HepG2 (cell line): ENCODE measurements at regions not wholly inside any gene's neighbourhood (a gene's known extent, or its start where the extent isn't known, plus 50 kb on each side); places are given as distances from the start of the nearest gene placed in this dataset.

Experiments used
- BHLHE40 ChIP-seq: IDR thresholded peaks from 2 replicates; pipeline ENCODE4 v1.6.1; 2011; ENCODE audit warnings: low read length, improper control_type of control experiment
- JUNB ChIP-seq: sonication (generic); formaldehyde crosslinking; IDR thresholded peaks from 2 replicates; pipeline ENCODE4 v1.8.0; 2022; ENCODE audit warnings: missing genetic modification reagents, mild to moderate bottlenecking, borderline replicate concordance
- MXI1 ChIP-seq: IDR thresholded peaks from 3 replicates; pipeline ENCODE4 v1.6.1; 2012; ENCODE audit warnings: low read depth, low read length, inconsistent platforms, borderline replicate concordance
- PTBP1 ChIP-seq: fragments of 200-400 bp; formaldehyde crosslinking; IDR thresholded peaks from 2 replicates; pipeline ENCODE4 v1.6.1; 2018; ENCODE audit warnings: low read length, low read depth; ENCODE audit not compliant: poor library complexity, severe bottlenecking
- SUZ12 ChIP-seq: fragments of 150-350 bp; IDR thresholded peaks from 2 replicates; pipeline ENCODE4 v1.6.1; 2014; ENCODE audit warnings: low read depth, low read length
- ZNF317 ChIP-seq: sonication (generic); formaldehyde crosslinking; IDR thresholded peaks from 2 replicates; pipeline ENCODE4 v1.5.0; 2020; ENCODE audit warnings: mild to moderate bottlenecking, missing genetic modification reagents
- ZNF354B ChIP-seq: sonication (generic); formaldehyde crosslinking; IDR thresholded peaks from 2 replicates; pipeline ENCODE4 v1.8.0; 2022; ENCODE audit warnings: mild to moderate bottlenecking, missing genetic modification reagents
- ZNF468 ChIP-seq: sonication (generic); formaldehyde crosslinking; IDR thresholded peaks from 2 replicates; pipeline ENCODE4 v1.8.0; 2022; ENCODE audit warnings: mild to moderate bottlenecking, moderate library complexity, missing genetic modification reagents
- ZNF546 ChIP-seq: sonication (generic); formaldehyde crosslinking; conservative IDR thresholded peaks from 2 replicates; pipeline ENCODE4 v1.8.1; 2023; ENCODE audit warnings: mild to moderate bottlenecking, missing genetic modification reagents
- ZNF703 ChIP-seq: sonication (generic); formaldehyde crosslinking; IDR thresholded peaks from 2 replicates; pipeline ENCODE4 v1.5.1; 2020; ENCODE audit warnings: missing genetic modification reagents, mild to moderate bottlenecking, moderate library complexity, borderline replicate concordance
- TF ChIP-seq, protein P1 (sequence below), 2 experiments: IDR thresholded peaks; 2 replicates each; pipeline ENCODE4 v1.6.1; 2011 to 2012; ENCODE audit warnings: low read length in 2 of 2, borderline replicate concordance in 1 of 2, low read depth in 1 of 2, mild to moderate bottlenecking in 1 of 2, moderate library complexity in 1 of 2
- TF ChIP-seq, protein P2 (sequence below): sonication (generic); formaldehyde crosslinking; IDR thresholded peaks from 2 replicates; pipeline ENCODE4 v1.5.0; 2020; ENCODE audit warnings: missing genetic modification reagents
- TF ChIP-seq, protein P3 (sequence below): sonication (generic); formaldehyde crosslinking; IDR thresholded peaks from 2 replicates; pipeline ENCODE4 v1.4.0; 2020; ENCODE audit warnings: missing genetic modification reagents
- TF ChIP-seq, protein P4 (sequence below): sonication (generic); formaldehyde crosslinking; IDR thresholded peaks from 2 replicates; pipeline ENCODE4 v1.8.0; 2022; ENCODE audit warnings: mild to moderate bottlenecking, missing genetic modification reagents, borderline replicate concordance

DNA sequence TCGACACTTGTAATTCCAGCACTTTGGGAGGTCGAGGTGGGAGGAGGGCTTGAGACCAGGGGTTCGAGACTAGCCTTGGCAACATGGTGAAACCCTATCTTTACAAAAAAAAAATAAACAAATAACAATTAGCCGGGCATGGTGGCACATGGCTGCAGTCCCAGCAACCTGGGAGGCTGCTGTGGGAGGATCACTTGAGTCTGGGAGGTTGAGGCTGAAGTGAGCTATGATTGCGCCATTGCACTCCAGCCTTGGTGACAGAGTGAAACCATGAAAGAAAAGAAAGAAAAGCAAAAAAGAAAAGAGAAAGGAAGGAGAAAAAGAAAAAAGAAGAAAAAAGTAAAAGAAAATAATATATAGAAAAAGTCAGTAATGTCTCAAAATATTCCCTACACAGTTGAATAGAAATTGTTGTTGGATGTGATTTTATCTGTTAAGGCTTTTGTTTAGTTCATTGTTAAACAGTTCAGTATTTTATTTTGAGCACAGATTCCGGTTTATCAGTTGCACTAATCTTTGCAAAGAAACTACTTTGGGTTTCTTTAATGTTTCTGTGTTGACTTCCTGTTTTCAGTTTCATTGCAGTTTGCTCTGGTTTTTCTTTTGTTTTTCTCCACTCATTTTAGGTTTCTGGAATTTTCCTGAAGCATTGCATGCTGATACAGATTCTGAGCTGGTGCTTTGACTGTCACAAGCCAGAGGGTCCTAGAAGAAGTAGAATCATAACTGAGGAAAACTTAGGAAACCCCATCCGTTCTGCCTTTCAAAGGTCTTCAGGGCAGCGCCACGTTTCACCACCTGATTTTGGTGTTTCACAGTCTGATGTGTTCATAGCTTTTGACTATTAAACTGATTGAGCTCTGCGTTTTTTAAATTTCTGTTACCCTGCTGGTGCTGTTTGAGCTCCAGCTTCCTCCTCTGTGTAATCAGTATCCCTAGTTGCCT lies 378.6 kb upstream of the AMELY start:
- TF ChIP-seq BHLHE40 = no peak
- TF ChIP-seq, protein P1, sequence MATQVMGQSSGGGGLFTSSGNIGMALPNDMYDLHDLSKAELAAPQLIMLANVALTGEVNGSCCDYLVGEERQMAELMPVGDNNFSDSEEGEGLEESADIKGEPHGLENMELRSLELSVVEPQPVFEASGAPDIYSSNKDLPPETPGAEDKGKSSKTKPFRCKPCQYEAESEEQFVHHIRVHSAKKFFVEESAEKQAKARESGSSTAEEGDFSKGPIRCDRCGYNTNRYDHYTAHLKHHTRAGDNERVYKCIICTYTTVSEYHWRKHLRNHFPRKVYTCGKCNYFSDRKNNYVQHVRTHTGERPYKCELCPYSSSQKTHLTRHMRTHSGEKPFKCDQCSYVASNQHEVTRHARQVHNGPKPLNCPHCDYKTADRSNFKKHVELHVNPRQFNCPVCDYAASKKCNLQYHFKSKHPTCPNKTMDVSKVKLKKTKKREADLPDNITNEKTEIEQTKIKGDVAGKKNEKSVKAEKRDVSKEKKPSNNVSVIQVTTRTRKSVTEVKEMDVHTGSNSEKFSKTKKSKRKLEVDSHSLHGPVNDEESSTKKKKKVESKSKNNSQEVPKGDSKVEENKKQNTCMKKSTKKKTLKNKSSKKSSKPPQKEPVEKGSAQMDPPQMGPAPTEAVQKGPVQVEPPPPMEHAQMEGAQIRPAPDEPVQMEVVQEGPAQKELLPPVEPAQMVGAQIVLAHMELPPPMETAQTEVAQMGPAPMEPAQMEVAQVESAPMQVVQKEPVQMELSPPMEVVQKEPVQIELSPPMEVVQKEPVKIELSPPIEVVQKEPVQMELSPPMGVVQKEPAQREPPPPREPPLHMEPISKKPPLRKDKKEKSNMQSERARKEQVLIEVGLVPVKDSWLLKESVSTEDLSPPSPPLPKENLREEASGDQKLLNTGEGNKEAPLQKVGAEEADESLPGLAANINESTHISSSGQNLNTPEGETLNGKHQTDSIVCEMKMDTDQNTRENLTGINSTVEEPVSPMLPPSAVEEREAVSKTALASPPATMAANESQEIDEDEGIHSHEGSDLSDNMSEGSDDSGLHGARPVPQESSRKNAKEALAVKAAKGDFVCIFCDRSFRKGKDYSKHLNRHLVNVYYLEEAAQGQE (IDR thresholded peaks at IDR 0.05; ENCODE audit: borderline replicate concordance in 1 of 2, low read depth in 1 of 2, low read length in 2 of 2) = no peak
- no peak for TF ChIP-seq ZNF317
- no peak for TF ChIP-seq MXI1
- TF ChIP-seq, protein P2, sequence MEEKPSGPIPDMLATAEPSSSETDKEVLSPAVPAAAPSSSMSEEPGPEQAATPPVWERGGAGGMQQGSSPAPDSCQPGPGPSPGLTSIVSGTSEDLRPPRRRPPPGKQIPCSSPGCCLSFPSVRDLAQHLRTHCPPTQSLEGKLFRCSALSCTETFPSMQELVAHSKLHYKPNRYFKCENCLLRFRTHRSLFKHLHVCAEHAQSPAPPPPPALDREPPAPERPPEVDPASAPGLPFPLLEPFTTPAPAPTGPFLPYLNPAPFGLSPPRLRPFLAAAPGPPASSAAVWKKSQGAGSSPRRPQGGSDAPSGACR (CRISPR knock-in tag) = no peak
- TF ChIP-seq PTBP1 = no peak
- TF ChIP-seq JUNB (CRISPR knock-in tag) = no peak
- TF ChIP-seq ZNF703 (CRISPR knock-in tag) = no peak
- no peak for TF ChIP-seq ZNF468 (CRISPR knock-in tag)
- no peak for TF ChIP-seq ZNF546
- TF ChIP-seq, protein P3, sequence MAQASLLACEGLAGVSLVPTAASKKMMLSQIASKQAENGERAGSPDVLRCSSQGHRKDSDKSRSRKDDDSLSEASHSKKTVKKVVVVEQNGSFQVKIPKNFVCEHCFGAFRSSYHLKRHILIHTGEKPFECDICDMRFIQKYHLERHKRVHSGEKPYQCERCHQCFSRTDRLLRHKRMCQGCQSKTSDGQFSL (CRISPR knock-in tag) = no peak
- TF ChIP-seq SUZ12 = no peak
- TF ChIP-seq, protein P4, sequence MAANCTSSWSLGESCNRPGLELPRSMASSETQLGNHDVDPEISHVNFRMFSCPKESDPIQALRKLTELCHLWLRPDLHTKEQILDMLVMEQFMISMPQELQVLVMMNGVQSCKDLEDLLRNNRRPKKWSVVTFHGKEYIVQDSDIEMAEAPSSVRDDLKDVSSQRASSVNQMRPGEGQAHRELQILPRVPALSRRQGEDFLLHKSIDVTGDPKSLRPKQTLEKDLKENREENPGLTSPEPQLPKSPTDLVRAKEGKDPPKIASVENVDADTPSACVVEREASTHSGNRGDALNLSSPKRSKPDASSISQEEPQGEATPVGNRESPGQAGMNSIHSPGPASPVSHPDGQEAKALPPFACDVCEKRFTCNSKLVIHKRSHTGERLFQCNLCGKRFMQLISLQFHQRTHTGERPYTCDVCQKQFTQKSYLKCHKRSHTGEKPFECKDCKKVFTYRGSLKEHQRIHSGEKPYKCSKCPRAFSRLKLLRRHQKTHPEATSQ (CRISPR knock-in tag) = no peak
- TF ChIP-seq ZNF354B (CRISPR knock-in tag) = no peak
